HepG2 (cell line): ENCODE measurements at regions not wholly inside any gene's neighbourhood (a gene's known extent, or its start where the extent isn't known, plus 50 kb on each side); places are given as distances from the start of the nearest gene placed in this dataset.

Experiments used
- ATAC-seq: fragments of 200-7000 bp; cut with Tn5 transposase; 3 replicates; pipeline ENCODE4 v1.9.1; 2020; ENCODE audit warnings: mild to moderate bottlenecking, moderate library complexity
- BruUV-seq: library from RNA; stranded (reverse); fragments of 400-500 nt; replicated peaks from 2 replicates; lab custom pipeline; 2021; lab: Mats Ljungman, UMichigan
- CTCF ChIA-PET: fragments of 300-600 bp; formaldehyde crosslinking; extraction: SDS; loops from one replicate; lab custom pipeline; 2021; ENCODE audit warnings: low total read pairs, inconsistent platforms, low intra/inter-chr PET ratio; lab: Yijun Ruan, JAX
- POLR2A ChIA-PET: fragments of 350-600 bp; sonication (Branson Sonifier 250); formaldehyde crosslinking; loops from one replicate; lab custom pipeline; 2020; ENCODE audit warnings: antibody characterized with exemption, inconsistent platforms; lab: Yijun Ruan, JAX
- DNase-seq: peaks from one replicate; pipeline ENCODE4 v3.0.0-alpha.2; 2015; ENCODE audit warnings: low spot score
- FAIRE-seq: peaks from 3 replicates; lab custom pipeline; 2011; peaks lifted over from hg19 to GRCh38; lab: Jason Lieb, UNC
- H2AFZ ChIP-seq: one replicate; pipeline ENCODE4 v1.6.1; 2011; ENCODE audit warnings: low read length, inconsistent platforms
- H3K27ac ChIP-seq: fragments of 300-600 bp; 3 replicates; pipeline ENCODE4 v1.8.0; 2011; ENCODE audit warnings: mixed run types, mild to moderate bottlenecking, mixed read lengths, low read length, inconsistent platforms; ENCODE audit not compliant: insufficient read depth; ENCODE audit errors: extremely low read length
- H3K27me3 ChIP-seq, 2 experiments: fragments of 200-600 bp in 1 of 2; 2 replicates in 1 of 2; 3 replicates in 1 of 2; pipeline versions ENCODE4 v1.6.0 to v1.8.0; 2011; ENCODE audit warnings: low read length in 2 of 2, mild to moderate bottlenecking in 2 of 2, moderate library complexity in 2 of 2, inconsistent platforms in 1 of 2; ENCODE audit not compliant: insufficient read depth in 2 of 2, control insufficient read depth in 1 of 2
- H3K36me3 ChIP-seq, 2 experiments: fragments of 200-600 bp in 1 of 2; replicated peaks in 1 of 2; 2 replicates in 1 of 2; 3 replicates in 1 of 2; pipeline versions ENCODE4 v1.5.1 to v1.8.0; 2011; ENCODE audit warnings: low read length in 2 of 2, inconsistent platforms in 1 of 2; ENCODE audit not compliant: insufficient read depth in 2 of 2, control insufficient read depth in 1 of 2
- H3K4me1 ChIP-seq: 2 replicates; pipeline ENCODE4 v1.5.1; 2012; ENCODE audit warnings: low read length, inconsistent platforms; ENCODE audit not compliant: insufficient read depth
- H3K4me2 ChIP-seq: 2 replicates; pipeline ENCODE4 v1.6.0; 2011; ENCODE audit warnings: low read depth, low read length, inconsistent platforms
- H3K4me3 ChIP-seq, 3 experiments: fragments of 200-600 bp in 1 of 3; sonication (generic), shearing (Covaris generic) in 1 of 3; replicated peaks in 1 of 3; 2 replicates each; pipeline ENCODE4 v1.5.1; 2011 to 2016; ENCODE audit warnings: low read length in 3 of 3, inconsistent platforms in 2 of 3, low read depth in 2 of 3, mild to moderate bottlenecking in 2 of 3, control low read depth in 1 of 3, mixed read lengths in 1 of 3; ENCODE audit not compliant: insufficient read depth in 1 of 3
- H3K79me2 ChIP-seq: one replicate; pipeline ENCODE4 v1.6.1; 2011; ENCODE audit warnings: low read length, inconsistent platforms; ENCODE audit not compliant: insufficient read depth
- H3K9ac ChIP-seq: 2 replicates; pipeline ENCODE4 v1.6.0; 2011; ENCODE audit warnings: mild to moderate bottlenecking, low read depth, low read length, inconsistent platforms; ENCODE audit not compliant: insufficient read depth
- H3K9me3 ChIP-seq: 2 replicates; pipeline ENCODE4 v1.5.1; 2012; ENCODE audit warnings: mild to moderate bottlenecking, low read length
- H4K20me1 ChIP-seq: 2 replicates; pipeline ENCODE4 v1.6.0; 2011; ENCODE audit warnings: inconsistent platforms, mild to moderate bottlenecking, low read length, moderate library complexity; ENCODE audit not compliant: insufficient read depth
- HDAC2 ChIP-seq: sonication (generic); formaldehyde crosslinking; IDR thresholded peaks from 2 replicates; pipeline ENCODE4 v1.4.0; 2020; ENCODE audit warnings: missing genetic modification reagents
- HOXA5 ChIP-seq: sonication (generic); formaldehyde crosslinking; IDR thresholded peaks from 2 replicates; pipeline ENCODE4 v1.4.0; 2020; ENCODE audit warnings: missing genetic modification reagents
- MXI1 ChIP-seq: IDR thresholded peaks from 3 replicates; pipeline ENCODE4 v1.6.1; 2012; ENCODE audit warnings: low read depth, low read length, inconsistent platforms, borderline replicate concordance
- NRL ChIP-seq: sonication (generic); formaldehyde crosslinking; IDR thresholded peaks from 2 replicates; pipeline ENCODE4 v1.5.0; 2020; ENCODE audit warnings: missing genetic modification reagents, mild to moderate bottlenecking, moderate library complexity, borderline replicate concordance
- PRMT3 ChIP-seq: sonication (generic); formaldehyde crosslinking; IDR thresholded peaks from 2 replicates; pipeline ENCODE4 v1.8.1; 2022; ENCODE audit warnings: low read depth, mild to moderate bottlenecking, moderate library complexity, missing genetic modification reagents, borderline replicate concordance
- SP5 ChIP-seq: IDR thresholded peaks from 2 replicates; pipeline ENCODE4 v1.6.1; 2016; ENCODE audit warnings: low read depth, borderline replicate concordance
- U2AF2 ChIP-seq: fragments of 200-400 bp; formaldehyde crosslinking; IDR thresholded peaks from 2 replicates; pipeline ENCODE4 v1.6.1; 2017; ENCODE audit warnings: low read depth, mild to moderate bottlenecking, low read length
- ZFP1 ChIP-seq: IDR thresholded peaks from 2 replicates; pipeline ENCODE4 v1.6.1; 2016
- ZNF17 ChIP-seq: sonication (generic); formaldehyde crosslinking; IDR thresholded peaks from 2 replicates; pipeline ENCODE4 v1.5.0; 2020; ENCODE audit warnings: mild to moderate bottlenecking, missing genetic modification reagents
- ZNF234 ChIP-seq: sonication (generic); formaldehyde crosslinking; conservative IDR thresholded peaks from 2 replicates; pipeline ENCODE4 v1.5.1; 2020; ENCODE audit warnings: mild to moderate bottlenecking, missing genetic modification reagents
- ZNF605 ChIP-seq: sonication (generic); formaldehyde crosslinking; IDR thresholded peaks from 2 replicates; pipeline ENCODE4 v1.8.0; 2022; ENCODE audit warnings: mild to moderate bottlenecking, missing genetic modification reagents
- ZNF740 ChIP-seq: sonication (generic); formaldehyde crosslinking; IDR thresholded peaks from 2 replicates; pipeline ENCODE4 v1.4.0; 2020; ENCODE audit warnings: missing genetic modification reagents
- WGBS: methylation state at CpG from one replicate; pipeline ENCODE4 v1.1.6; 2017; ENCODE audit warnings: low lambda C conversion rate; 5-methylcytosine and 5-hydroxymethylcytosine counted together
- in situ Hi-C: cut with HindIII; loops from 2 replicates; pipeline ENCODE4 v1.10.0; 2017; ENCODE audit warnings: low pct_unique_long_range_greater_than_20kb; ENCODE audit not compliant: extremely low pct_ligation_motif_present
- intact Hi-C: fragments of 100-400 bp; cut with micrococcal nuclease; formaldehyde crosslinking; loops from one replicate; pipeline ENCODE4 v1.10.0; 2022; ENCODE audit not compliant: unreplicated experiment

- TF ChIP-seq ZNF740 (no peak), NRL (CRISPR knock-in tag) (no peak), ZNF605 (CRISPR knock-in tag) (no peak), ZNF234 (CRISPR knock-in tag) (no peak), MXI1 (no peak)
- no peak for ATAC-seq
- FAIRE-seq, result no peak
- 2% methylated on average over 2 of the region's 2 CpGs for WGBS
- Histone ChIP-seq H3K36me3 (no peaks in the 10 kb centered on the region), H3K4me3 (no peak overlapping the region), H3K27me3 (no peaks in the 10 kb centered on the region), H3K79me2 (no peaks in the 10 kb centered on the region), H3K4me2 (no peak overlapping the region), H3K4me1 (no peaks in the 10 kb centered on the region), H3K27ac (no peak overlapping the region), H3K9me3 (no peaks in the 10 kb centered on the region), H2AFZ (no peak overlapping the region), H4K20me1 (no peaks in the 10 kb centered on the region), H3K9ac (no peak overlapping the region)
- in situ Hi-C loops (no loop called here), intact Hi-C loops (no loop called here)
- BruUV-seq, result no TSS peak
- ChIA-PET CTCF (no interaction called here), POLR2A (no interaction called here)
- DNase-seq, result no peak
These were observed 306.5 kb upstream of the TMTC1 start for GRCh38 chr12:30090258-30090657.

DNA sequence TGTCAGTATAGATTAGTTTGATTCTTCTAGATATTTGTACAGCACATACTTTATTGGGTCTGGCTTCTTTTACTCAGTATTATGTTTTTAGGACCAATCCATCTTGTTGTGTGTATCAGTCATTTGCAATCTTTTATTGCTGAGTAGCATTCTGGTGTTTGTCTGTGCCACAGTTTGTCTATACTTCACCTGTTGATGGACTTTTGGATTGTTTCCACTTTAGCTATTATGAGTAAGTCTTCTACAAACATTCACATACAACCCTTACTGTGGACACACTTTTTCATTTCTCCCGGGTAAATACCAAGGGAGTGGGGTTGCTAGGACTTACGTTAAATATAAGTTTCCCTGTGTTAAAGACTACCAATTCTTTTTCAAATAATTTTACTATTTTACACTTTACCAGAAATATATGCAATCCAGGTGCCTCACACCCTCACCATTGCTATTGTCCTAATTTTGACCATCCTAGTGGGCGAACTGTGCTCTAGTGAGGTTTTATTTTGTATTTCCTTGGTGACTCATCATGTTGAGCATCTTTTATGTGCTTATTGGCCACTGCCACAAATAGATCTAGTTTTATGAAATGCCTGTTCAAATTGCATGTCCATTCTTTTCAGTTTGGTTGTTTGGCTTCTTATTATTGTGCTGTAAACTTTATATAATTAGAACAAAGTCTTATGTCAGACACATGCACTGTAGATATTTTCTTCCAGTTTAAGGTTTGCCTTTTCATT lies 304.7 kb upstream of the TMTC1 start:
- Histone ChIP-seq H4K20me1 (no peaks in the 10 kb centered on the region), H3K27ac (no peak overlapping the region), H3K36me3 (no peaks in the 10 kb centered on the region), H3K9ac (no peak overlapping the region), H3K4me2 (no peak overlapping the region), H3K9me3 (no peaks in the 10 kb centered on the region), H3K4me1 (no peaks in the 10 kb centered on the region), H3K4me3 (no peak overlapping the region), H2AFZ (no peak overlapping the region), H3K79me2 (no peaks in the 10 kb centered on the region), H3K27me3 (no peaks in the 10 kb centered on the region)
- no peak for ATAC-seq
- intact Hi-C loops, result no loop called here
- ChIA-PET POLR2A (no interaction called here), CTCF (no interaction called here)
- no TSS peak for BruUV-seq
- DNase-seq, result no peak
- in situ Hi-C loops, result no loop called here
- no peak for FAIRE-seq
- 17% methylated on average over 3 of the region's 3 CpGs for WGBS
- TF ChIP-seq SP5 (CRISPR knock-in tag), result no peak
- no peak for TF ChIP-seq U2AF2
- no peak for TF ChIP-seq HDAC2 (CRISPR knock-in tag)
- TF ChIP-seq PRMT3 (CRISPR knock-in tag), result no peak
- no peak for TF ChIP-seq ZFP1 (CRISPR knock-in tag)
- no peak for TF ChIP-seq HOXA5
- TF ChIP-seq ZNF17, result no peak
